K562 (cell line): ENCODE measurements at regions not wholly inside any gene's neighbourhood (a gene's known extent, or its start where the extent isn't known, plus 50 kb on each side); places are given as distances from the start of the nearest gene placed in this dataset.

Source experiments
- BCL6 ChIP-seq: fragments of 250-450 bp; sonication (Bioruptor Pico); IDR thresholded peaks from 2 replicates; pipeline ENCODE4 v1.4.0; 2020
- CBX1 ChIP-seq: sonication (generic); IDR thresholded peaks from 2 replicates; pipeline ENCODE4 v1.6.1; 2016; ENCODE audit warnings: antibody characterized with exemption, low read depth, mild to moderate bottlenecking
- CXXC5 ChIP-seq: fragments of 250-450 bp; sonication (Bioruptor Pico); IDR thresholded peaks from 2 replicates; pipeline ENCODE4 v1.8.0; 2022; ENCODE audit warnings: inconsistent platforms, mild to moderate bottlenecking, moderate library complexity
- FOS ChIP-seq: IDR thresholded peaks from 3 replicates; pipeline ENCODE4 v1.6.1; 2011; ENCODE audit not compliant: insufficient read length; ENCODE audit errors: extremely low read depth
- NR2C1 ChIP-seq, 2 experiments: fragments of 450-650 bp; IDR thresholded peaks; 2 replicates each; pipeline ENCODE4 v1.6.1; 2017; ENCODE audit warnings: mild to moderate bottlenecking in 2 of 2, antibody characterized with exemption in 1 of 2, inconsistent platforms in 1 of 2, missing compliant biosample characterization in 1 of 2, missing genetic modification characterization in 1 of 2
- PHB2 ChIP-seq: fragments of 450-650 bp; IDR thresholded peaks from 2 replicates; pipeline ENCODE4 v1.6.1; 2017; ENCODE audit warnings: low read depth
- PHF21A ChIP-seq: fragments of 450-650 bp; IDR thresholded peaks from 2 replicates; pipeline ENCODE4 v1.6.1; 2017; ENCODE audit warnings: low read depth, borderline replicate concordance
- POLR2AphosphoS2 ChIP-seq: IDR thresholded peaks from 2 replicates; pipeline ENCODE4 v1.6.1; 2012; ENCODE audit warnings: low read length, improper control_type of control experiment
- RBM25 ChIP-seq: fragments of 200-400 bp; formaldehyde crosslinking; IDR thresholded peaks from 2 replicates; pipeline ENCODE4 v1.6.1; 2018; ENCODE audit warnings: low read length, low read depth, moderate library complexity; ENCODE audit not compliant: severe bottlenecking
- RNF2 ChIP-seq: sonication (generic); IDR thresholded peaks from 2 replicates; pipeline ENCODE4 v1.6.1; 2016
- SIN3A ChIP-seq, 2 experiments: fragments of 150-350 bp in 1 of 2; IDR thresholded peaks; 2 replicates each; pipeline ENCODE4 v1.6.1; 2011 to 2016; ENCODE audit warnings: borderline replicate concordance in 2 of 2, low read depth in 2 of 2, low read length in 2 of 2, mild to moderate bottlenecking in 2 of 2, moderate library complexity in 2 of 2; ENCODE audit not compliant: control insufficient read depth in 1 of 2
- ZNF224 ChIP-seq: sonication (generic); formaldehyde crosslinking; IDR thresholded peaks from 2 replicates; pipeline ENCODE4 v1.8.0; 2022; ENCODE audit warnings: mild to moderate bottlenecking, missing genetic modification reagents
- ZNF668 ChIP-seq: fragments of 250-450 bp; sonication (Bioruptor Pico); IDR thresholded peaks from 2 replicates; pipeline ENCODE4 v1.8.0; 2022; ENCODE audit warnings: mild to moderate bottlenecking, inconsistent platforms
- ZNF717 ChIP-seq: fragments of 250-450 bp; sonication (Bioruptor Pico); IDR thresholded peaks from 2 replicates; pipeline ENCODE4 v1.5.0; 2021
- TF ChIP-seq, protein P1 (sequence below): fragments of 250-450 bp; sonication (Bioruptor Pico); IDR thresholded peaks from 2 replicates; pipeline ENCODE4 v1.4.0; 2020
- TF ChIP-seq, protein P2 (sequence below): IDR thresholded peaks from 3 replicates; pipeline ENCODE4 v1.6.1; 2011; ENCODE audit warnings: borderline replicate concordance, mild to moderate bottlenecking, moderate library complexity; ENCODE audit not compliant: insufficient read length; ENCODE audit errors: extremely low read depth
- TF ChIP-seq, protein P3 (sequence below): sonication (generic); formaldehyde crosslinking; IDR thresholded peaks from 2 replicates; pipeline ENCODE4 v1.8.1; 2023; ENCODE audit warnings: mild to moderate bottlenecking, missing genetic modification reagents
- TF ChIP-seq, protein P4 (sequence below), 2 experiments: fragments of 450-650 bp; IDR thresholded peaks; 2 replicates each; pipeline ENCODE4 v1.6.1; 2016

DNA sequence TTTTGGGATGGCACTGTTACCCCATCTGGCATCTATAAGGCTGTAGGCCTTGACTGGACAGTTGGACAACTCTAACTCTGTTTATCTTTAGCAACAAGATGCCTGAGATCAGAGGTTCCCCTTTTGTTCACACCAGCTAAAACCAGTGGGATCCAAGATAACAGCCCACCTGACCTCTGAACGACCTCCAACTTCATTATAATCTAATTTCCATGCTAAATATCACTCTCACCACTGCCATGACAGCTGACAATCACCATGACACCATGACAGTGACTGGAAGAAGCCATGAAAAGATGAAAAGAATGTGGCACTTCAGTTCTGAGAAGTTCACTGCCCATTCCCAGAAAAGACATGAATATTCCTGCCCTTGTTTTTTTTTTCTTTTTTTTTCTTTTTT is 281.4 kb upstream of the TAC1 start (continued):
- TF ChIP-seq RBM25 (no peak), BCL6 (CRISPR knock-in tag) (no peak), CBX1 (no peak), SIN3A (IDR thresholded peaks at IDR 0.05; ENCODE audit: borderline replicate concordance in 2 of 2, control insufficient read depth in 1 of 2, low read depth in 2 of 2, low read length in 2 of 2) (no peak), ZNF717 (no peak), NR2C1 (IDR thresholded peaks at IDR 0.05) (0 out of 2 replicates have a peak, but pooled peaks have one; percentile 22), NR2C1 (tag; IDR thresholded peaks at IDR 0.05) (no peak), PHB2 (no peak), ZNF224 (CRISPR knock-in tag) (no peak), FOS (no peak), CXXC5 (CRISPR knock-in tag) (no peak), ZNF668 (CRISPR knock-in tag) (no peak), POLR2AphosphoS2 (no peak), RNF2 (0 out of 2 replicates have a peak, but pooled peaks have one; percentile 30), PHF21A (no peak)
- TF ChIP-seq, protein P1, sequence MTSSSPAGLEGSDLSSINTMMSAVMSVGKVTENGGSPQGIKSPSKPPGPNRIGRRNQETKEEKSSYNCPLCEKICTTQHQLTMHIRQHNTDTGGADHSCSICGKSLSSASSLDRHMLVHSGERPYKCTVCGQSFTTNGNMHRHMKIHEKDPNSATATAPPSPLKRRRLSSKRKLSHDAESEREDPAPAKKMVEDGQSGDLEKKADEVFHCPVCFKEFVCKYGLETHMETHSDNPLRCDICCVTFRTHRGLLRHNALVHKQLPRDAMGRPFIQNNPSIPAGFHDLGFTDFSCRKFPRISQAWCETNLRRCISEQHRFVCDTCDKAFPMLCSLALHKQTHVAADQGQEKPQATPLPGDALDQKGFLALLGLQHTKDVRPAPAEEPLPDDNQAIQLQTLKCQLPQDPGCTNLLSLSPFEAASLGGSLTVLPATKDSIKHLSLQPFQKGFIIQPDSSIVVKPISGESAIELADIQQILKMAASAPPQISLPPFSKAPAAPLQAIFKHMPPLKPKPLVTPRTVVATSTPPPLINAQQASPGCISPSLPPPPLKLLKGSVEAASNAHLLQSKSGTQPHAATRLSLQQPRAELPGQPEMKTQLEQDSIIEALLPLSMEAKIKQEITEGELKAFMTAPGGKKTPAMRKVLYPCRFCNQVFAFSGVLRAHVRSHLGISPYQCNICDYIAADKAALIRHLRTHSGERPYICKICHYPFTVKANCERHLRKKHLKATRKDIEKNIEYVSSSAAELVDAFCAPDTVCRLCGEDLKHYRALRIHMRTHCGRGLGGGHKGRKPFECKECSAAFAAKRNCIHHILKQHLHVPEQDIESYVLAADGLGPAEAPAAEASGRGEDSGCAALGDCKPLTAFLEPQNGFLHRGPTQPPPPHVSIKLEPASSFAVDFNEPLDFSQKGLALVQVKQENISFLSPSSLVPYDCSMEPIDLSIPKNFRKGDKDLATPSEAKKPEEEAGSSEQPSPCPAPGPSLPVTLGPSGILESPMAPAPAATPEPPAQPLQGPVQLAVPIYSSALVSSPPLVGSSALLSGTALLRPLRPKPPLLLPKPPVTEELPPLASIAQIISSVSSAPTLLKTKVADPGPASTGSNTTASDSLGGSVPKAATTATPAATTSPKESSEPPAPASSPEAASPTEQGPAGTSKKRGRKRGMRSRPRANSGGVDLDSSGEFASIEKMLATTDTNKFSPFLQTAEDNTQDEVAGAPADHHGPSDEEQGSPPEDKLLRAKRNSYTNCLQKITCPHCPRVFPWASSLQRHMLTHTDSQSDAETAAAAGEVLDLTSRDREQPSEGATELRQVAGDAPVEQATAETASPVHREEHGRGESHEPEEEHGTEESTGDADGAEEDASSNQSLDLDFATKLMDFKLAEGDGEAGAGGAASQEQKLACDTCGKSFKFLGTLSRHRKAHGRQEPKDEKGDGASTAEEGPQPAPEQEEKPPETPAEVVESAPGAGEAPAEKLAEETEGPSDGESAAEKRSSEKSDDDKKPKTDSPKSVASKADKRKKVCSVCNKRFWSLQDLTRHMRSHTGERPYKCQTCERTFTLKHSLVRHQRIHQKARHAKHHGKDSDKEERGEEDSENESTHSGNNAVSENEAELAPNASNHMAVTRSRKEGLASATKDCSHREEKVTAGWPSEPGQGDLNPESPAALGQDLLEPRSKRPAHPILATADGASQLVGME (CRISPR knock-in tag), result no peak
- TF ChIP-seq, protein P2, sequence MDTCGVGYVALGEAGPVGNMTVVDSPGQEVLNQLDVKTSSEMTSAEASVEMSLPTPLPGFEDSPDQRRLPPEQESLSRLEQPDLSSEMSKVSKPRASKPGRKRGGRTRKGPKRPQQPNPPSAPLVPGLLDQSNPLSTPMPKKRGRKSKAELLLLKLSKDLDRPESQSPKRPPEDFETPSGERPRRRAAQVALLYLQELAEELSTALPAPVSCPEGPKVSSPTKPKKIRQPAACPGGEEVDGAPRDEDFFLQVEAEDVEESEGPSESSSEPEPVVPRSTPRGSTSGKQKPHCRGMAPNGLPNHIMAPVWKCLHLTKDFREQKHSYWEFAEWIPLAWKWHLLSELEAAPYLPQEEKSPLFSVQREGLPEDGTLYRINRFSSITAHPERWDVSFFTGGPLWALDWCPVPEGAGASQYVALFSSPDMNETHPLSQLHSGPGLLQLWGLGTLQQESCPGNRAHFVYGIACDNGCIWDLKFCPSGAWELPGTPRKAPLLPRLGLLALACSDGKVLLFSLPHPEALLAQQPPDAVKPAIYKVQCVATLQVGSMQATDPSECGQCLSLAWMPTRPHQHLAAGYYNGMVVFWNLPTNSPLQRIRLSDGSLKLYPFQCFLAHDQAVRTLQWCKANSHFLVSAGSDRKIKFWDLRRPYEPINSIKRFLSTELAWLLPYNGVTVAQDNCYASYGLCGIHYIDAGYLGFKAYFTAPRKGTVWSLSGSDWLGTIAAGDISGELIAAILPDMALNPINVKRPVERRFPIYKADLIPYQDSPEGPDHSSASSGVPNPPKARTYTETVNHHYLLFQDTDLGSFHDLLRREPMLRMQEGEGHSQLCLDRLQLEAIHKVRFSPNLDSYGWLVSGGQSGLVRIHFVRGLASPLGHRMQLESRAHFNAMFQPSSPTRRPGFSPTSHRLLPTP, result no peak
- TF ChIP-seq, protein P3, sequence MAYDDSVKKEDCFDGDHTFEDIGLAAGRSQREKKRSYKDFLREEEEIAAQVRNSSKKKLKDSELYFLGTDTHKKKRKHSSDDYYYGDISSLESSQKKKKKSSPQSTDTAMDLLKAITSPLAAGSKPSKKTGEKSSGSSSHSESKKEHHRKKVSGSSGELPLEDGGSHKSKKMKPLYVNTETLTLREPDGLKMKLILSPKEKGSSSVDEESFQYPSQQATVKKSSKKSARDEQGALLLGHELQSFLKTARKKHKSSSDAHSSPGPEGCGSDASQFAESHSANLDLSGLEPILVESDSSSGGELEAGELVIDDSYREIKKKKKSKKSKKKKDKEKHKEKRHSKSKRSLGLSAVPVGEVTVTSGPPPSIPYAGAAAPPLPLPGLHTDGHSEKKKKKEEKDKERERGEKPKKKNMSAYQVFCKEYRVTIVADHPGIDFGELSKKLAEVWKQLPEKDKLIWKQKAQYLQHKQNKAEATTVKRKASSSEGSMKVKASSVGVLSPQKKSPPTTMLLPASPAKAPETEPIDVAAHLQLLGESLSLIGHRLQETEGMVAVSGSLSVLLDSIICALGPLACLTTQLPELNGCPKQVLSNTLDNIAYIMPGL, result no peak
- TF ChIP-seq, protein P4, sequence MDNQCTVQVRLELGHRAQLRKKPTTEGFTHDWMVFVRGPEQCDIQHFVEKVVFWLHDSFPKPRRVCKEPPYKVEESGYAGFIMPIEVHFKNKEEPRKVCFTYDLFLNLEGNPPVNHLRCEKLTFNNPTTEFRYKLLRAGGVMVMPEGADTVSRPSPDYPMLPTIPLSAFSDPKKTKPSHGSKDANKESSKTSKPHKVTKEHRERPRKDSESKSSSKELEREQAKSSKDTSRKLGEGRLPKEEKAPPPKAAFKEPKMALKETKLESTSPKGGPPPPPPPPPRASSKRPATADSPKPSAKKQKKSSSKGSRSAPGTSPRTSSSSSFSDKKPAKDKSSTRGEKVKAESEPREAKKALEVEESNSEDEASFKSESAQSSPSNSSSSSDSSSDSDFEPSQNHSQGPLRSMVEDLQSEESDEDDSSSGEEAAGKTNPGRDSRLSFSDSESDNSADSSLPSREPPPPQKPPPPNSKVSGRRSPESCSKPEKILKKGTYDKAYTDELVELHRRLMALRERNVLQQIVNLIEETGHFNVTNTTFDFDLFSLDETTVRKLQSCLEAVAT (IDR thresholded peaks at IDR 0.05), result no peak
